Activated T-helper 1 cell treated with anti-CD3 and anti-CD28 coated beads, Interleukin-12 subunit alpha, Interleukin-12 subunit beta, Interleukin-2, Interleukin-4 antibody, amounts not matched to agents 30 ng/mL and 10 ng/mL and 1 ng/mL, durations not matched to agents 14 hours and 24 hours and 36 hours (primary cell): ENCODE measurements at regions not wholly inside any gene's neighbourhood (a gene's known extent, or its start where the extent isn't known, plus 50 kb on each side); places are given as distances from the start of the nearest gene placed in this dataset.

Experiments
- DNase-seq: peaks from one replicate; pipeline ENCODE4 v3.0.0; 2021; ENCODE audit warnings: low spot score
- H3K27ac Mint-ChIP-seq: one replicate; pipeline ENCODE4 v1.8.0; 2021; ENCODE audit warnings: mild to moderate bottlenecking, mixed read lengths
- H3K27me3 Mint-ChIP-seq: one replicate; pipeline ENCODE4 v1.8.0; 2022; ENCODE audit warnings: mild to moderate bottlenecking, moderate library complexity, mixed read lengths; ENCODE audit not compliant: insufficient read depth
- H3K36me3 Mint-ChIP-seq: one replicate; pipeline ENCODE4 v1.8.0; 2021; ENCODE audit warnings: low read depth, mixed read lengths
- H3K4me1 Mint-ChIP-seq: one replicate; pipeline ENCODE4 v1.8.0; 2021; ENCODE audit warnings: low read depth, mixed read lengths
- H3K4me3 Mint-ChIP-seq: one replicate; pipeline ENCODE4 v1.8.0; 2021; ENCODE audit warnings: mild to moderate bottlenecking, moderate library complexity, mixed read lengths
- H3K9me3 Mint-ChIP-seq: one replicate; pipeline ENCODE4 v1.8.0; 2021; ENCODE audit warnings: mixed read lengths
- intact Hi-C: fragments of 100-400 bp; cut with micrococcal nuclease; formaldehyde crosslinking; loops from one replicate; pipeline ENCODE4 v1.15.1; 2024

DNA sequence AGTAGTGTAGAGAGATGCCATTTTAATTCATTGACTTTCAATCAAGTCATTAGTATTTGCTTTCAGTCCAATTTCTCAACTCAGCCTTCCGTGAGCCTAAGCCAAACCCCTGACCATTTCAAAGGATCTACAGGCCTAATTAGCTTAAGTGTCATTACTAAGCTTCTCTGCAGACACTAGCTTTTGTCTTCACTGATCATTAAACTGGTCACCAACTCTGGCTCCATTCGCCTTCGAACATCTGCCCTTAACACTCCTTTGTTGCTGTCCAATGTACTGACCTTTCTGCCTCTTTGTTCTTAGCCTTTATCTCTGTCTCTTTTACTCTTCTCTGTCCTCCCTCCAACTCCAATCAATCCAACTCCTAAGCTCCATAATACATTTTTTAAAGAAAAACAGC, 299.3 kb downstream of the DIRAS2 start:
- no peak overlapping the region for H3K4me3 Mint-ChIP-seq
- H3K9me3 Mint-ChIP-seq, result no peaks in the 10 kb centered on the region
- peaks cover 18% of the 10 kb centered on the region for H3K27me3 Mint-ChIP-seq
- H3K36me3 Mint-ChIP-seq, result no peaks in the 10 kb centered on the region
- no peak for DNase-seq
- no peaks in the 10 kb centered on the region for H3K4me1 Mint-ChIP-seq
- intact Hi-C loops, result no loop called here
- no peak overlapping the region for H3K27ac Mint-ChIP-seq

DNA sequence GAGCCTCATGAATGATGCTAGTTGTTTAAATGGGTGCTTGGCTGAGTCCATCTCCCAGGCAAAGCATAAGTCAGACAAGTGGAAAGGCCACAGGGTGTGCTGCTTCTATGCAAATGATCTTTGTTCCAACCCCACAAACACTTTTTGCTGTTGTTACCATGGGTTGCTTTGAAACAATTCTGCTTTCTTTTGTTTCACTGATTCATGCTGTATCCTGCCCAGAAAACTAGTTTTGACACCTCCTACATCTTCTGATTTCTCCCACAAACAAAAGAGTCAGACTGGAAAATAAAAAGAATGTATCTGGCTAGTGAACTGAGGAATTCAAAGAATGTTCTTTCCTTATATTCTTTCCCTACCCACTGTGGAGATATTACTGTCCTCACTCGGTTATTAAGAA, 298.6 kb downstream of the DIRAS2 start:
- H3K27me3 Mint-ChIP-seq, result peaks cover 18% of the 10 kb centered on the region
- H3K9me3 Mint-ChIP-seq, result no peaks in the 10 kb centered on the region
- intact Hi-C loops, result no loop called here
- H3K4me1 Mint-ChIP-seq, result no peaks in the 10 kb centered on the region
- no peak for DNase-seq
- no peaks in the 10 kb centered on the region for H3K36me3 Mint-ChIP-seq
- H3K27ac Mint-ChIP-seq, result no peak overlapping the region
- H3K4me3 Mint-ChIP-seq, result no peak overlapping the region

DNA sequence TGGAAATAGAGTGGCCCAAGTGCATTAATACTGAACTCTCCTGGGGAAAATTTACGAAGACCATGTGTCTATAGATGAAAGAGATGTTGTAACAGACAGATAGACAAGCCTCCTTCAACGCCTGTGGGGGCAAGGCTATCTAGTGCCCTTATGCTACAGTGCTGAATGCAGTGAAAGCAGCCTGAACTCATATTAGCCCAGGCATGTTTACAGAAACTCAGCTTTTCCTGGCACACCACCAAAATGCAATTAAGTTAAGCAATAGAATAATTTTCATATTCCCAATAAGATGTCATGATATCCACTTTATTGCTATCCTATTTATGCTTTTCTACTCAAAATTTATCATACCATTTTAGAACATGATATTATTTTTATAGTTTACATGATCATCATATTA, 277.0 kb downstream of the DIRAS2 start:
- Mint-ChIP-seq H3K4me1 (no peaks in the 10 kb centered on the region), H3K36me3 (no peaks in the 10 kb centered on the region), H3K27ac (no peak overlapping the region), H3K9me3 (no peaks in the 10 kb centered on the region), H3K4me3 (no peak overlapping the region), H3K27me3 (peaks cover 9% of the 10 kb centered on the region)
- DNase-seq, result no peak
- intact Hi-C loops, result no loop called here

DNA sequence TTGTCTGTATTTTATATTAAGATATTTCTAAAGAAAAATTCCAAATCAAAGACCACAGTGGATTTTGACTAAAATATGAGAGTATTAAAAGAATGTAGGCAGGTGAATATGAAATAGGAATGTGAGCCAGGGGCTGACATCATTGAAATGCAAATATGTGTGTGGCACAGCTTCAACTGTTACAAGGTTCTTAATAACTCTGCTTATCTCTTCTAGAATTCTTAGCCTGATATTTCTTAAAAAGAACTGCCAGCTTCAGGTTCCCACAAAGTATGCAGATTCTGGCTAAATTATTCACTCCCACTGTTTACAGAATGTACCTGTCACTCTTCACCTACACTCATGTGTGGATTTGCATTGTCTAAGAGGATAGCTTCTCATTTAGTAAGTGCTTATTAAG, 274.4 kb downstream of the DIRAS2 start:
- intact Hi-C loops, result no loop called here
- Mint-ChIP-seq H3K4me3 (no peak overlapping the region), H3K4me1 (no peaks in the 10 kb centered on the region), H3K27me3 (peaks cover 9% of the 10 kb centered on the region), H3K9me3 (no peaks in the 10 kb centered on the region), H3K36me3 (no peaks in the 10 kb centered on the region), H3K27ac (no peak overlapping the region)
- no peak for DNase-seq

DNA sequence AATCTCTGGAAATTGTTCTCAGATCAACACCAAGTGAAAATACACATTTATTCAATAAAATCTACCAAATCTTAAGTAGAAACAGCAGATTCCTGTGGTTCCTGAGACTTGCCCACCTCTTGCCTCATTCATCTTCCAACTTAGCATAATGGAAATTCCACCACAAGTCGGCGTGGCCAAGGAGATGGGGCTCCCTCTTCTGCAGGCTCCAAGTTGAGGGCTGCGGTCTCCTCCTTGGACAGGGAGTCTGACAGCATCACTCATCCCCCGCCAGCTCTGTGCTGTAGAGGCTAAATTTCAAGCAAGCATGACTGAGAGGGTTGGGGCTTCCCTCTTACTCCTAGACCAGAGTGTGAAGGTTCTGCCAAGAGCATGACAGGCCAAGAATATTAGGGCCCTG, 273.7 kb downstream of the DIRAS2 start:
- Mint-ChIP-seq H3K27me3 (peaks cover 9% of the 10 kb centered on the region), H3K9me3 (no peaks in the 10 kb centered on the region), H3K36me3 (no peaks in the 10 kb centered on the region), H3K27ac (no peak overlapping the region), H3K4me1 (no peaks in the 10 kb centered on the region), H3K4me3 (no peak overlapping the region)
- intact Hi-C loops, result no loop called here
- no peak for DNase-seq

DNA sequence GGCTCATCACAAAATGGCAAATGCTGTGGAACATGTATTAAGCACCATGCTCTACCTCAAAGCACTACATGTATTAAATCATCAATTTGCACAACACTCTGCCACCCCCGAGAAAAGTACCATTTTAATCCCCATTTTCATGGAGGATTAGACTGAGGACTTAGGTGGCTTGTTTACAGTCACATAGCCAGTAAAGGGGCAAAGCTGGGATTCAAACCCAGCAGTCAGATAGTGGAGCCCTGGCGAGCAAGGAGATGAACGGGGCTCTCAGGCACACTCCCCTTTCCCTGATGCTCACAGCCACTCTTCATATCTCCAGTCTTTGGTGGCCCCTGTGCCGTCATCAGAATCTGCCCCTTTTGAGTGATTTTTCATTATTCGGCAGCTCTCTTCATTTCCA, 262.9 kb downstream of the DIRAS2 start:
- no peaks in the 10 kb centered on the region for H3K4me1 Mint-ChIP-seq
- no peak for DNase-seq

DNA sequence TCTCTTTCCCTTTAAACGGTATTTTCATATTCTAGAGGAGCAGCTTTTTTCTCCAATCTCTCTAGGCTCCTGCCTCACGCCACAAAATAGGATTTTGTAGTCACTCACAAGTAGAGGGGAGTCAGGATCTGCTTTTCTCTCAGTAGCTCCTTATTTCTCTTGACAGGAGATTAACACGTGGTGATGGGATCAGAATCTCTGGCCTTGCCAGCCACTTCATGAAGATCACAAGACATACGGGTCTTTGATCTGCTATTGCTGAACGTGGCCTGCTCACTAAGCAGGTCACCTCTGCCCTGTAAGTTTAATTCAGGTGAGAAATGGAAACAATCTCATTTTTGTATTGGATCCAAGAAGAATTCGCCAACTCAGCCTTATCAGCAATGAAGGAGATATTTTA, 257.5 kb downstream of the DIRAS2 start:
- DNase-seq, result no peak
- peaks cover 11% of the 10 kb centered on the region for H3K27me3 Mint-ChIP-seq

More for the DNA sequence above, 262.9 kb downstream of the DIRAS2 start:
- Mint-ChIP-seq H3K27me3 (peaks cover 8% of the 10 kb centered on the region), H3K36me3 (no peaks in the 10 kb centered on the region), H3K27ac (no peak overlapping the region), H3K4me3 (no peak overlapping the region), H3K9me3 (no peaks in the 10 kb centered on the region)
- intact Hi-C loops, result no loop called here

DNA sequence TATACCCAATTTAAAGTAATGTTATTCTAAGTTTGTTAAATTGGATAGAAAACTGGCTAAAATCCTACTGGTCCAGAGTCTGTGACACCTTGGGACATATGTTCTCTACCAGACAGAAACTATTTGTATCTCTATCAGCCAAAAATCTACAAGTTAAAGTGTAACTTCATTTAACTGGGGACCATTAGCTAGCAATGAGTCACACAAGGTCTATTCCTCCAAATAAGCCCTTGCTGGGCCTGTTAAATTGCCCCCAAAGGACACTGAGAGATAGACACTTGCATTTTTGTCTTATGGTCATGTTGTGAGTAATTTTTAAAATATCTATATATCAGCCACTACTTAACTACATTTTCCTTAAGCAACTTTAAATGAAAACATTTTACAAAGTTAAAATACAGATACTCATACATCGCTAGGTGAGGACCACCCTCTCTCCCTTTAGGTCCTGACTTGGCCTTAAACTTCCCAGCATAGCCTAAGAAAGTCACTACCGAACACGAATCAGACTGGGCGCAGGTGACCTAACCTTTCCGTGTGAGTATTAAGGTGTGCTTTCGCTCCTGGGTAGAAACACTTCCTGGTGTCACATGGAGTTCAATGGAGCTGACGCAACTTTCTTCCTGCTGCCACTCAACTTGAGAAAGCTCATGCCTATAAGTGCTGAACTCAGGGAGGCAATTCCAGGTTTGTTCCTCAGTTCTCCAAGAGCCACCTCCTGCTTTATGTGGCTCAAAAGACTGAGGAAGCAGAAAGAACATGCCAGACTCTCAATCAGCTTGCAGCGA, 249.1 kb downstream of the DIRAS2 start:
- Mint-ChIP-seq H3K27me3 (peaks cover 12% of the 10 kb centered on the region), H3K4me3 (no peak overlapping the region), H3K9me3 (no peaks in the 10 kb centered on the region), H3K4me1 (no peaks in the 10 kb centered on the region), H3K36me3 (no peaks in the 10 kb centered on the region), H3K27ac (no peak overlapping the region)
- no peak for DNase-seq
- intact Hi-C loops, result no loop called here

More for the DNA sequence above, 257.5 kb downstream of the DIRAS2 start:
- intact Hi-C loops, result no loop called here
- Mint-ChIP-seq H3K27ac (no peak overlapping the region), H3K4me3 (no peak overlapping the region), H3K9me3 (no peaks in the 10 kb centered on the region), H3K4me1 (no peaks in the 10 kb centered on the region), H3K36me3 (no peaks in the 10 kb centered on the region)

DNA sequence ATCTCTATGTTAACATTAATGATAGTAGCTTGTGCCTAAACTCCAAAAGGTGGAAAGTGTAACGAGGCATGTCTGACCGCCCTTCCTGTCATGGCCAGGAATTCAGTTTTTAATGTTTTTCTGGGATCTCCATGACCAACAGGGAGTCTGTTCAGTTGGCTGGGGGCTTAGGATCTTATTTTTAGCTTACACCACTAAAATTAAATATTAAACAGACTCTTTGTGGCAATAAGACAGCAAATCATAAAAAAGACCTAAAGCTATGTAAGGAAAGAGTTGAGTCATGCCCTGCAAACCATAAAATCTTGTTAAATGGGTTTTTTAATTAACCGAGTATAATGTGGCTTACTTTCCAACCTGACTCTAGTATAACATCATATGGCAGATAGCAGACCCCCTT, 247.8 kb downstream of the DIRAS2 start:
- Mint-ChIP-seq H3K9me3 (no peaks in the 10 kb centered on the region), H3K27me3 (peaks cover 8% of the 10 kb centered on the region), H3K4me3 (no peak overlapping the region), H3K27ac (no peak overlapping the region), H3K4me1 (no peaks in the 10 kb centered on the region), H3K36me3 (no peaks in the 10 kb centered on the region)
- DNase-seq, result no peak
- intact Hi-C loops, result no loop called here

DNA sequence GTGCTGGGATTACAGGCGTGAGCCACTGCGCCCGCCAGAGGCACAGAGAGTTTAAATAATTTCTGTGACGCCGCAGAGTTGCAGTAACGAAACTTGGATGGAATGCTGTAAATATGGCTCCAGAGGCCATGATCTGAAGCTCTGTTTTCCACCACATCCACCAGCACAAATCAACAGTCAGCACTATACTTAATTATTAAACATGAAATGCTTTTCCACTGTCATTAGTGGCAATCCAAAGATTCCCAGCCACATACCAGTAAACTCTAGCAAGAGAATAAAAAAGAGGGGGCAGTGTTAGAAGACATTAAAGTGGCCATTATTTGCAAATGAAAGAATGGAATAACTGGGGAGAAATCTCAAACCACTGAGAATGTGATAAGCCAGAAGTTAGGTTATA, 242.5 kb downstream of the DIRAS2 start:
- Mint-ChIP-seq H3K27me3 (peaks cover 6% of the 10 kb centered on the region), H3K4me3 (no peak overlapping the region), H3K4me1 (no peaks in the 10 kb centered on the region), H3K36me3 (no peaks in the 10 kb centered on the region), H3K27ac (no peak overlapping the region), H3K9me3 (no peaks in the 10 kb centered on the region)
- DNase-seq, result no peak
- intact Hi-C loops, result no loop called here

DNA sequence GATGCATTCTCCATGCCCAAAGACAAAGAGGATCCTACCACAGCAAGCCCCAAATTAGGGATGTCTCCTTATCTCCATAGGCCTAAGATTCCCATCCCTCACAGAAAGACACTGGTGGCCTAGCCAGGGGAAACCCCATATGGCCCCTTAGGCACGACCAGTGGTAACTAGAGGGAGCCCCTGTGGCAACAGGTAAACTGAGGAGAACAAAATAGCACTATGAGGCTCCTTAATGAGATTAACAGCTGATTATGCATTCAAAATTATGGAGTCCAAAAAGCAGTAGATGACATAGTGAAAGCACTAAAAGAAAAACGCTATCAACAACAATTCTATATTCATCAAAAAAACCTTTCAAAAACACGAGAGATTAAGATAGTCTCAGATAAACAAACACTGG, 234.0 kb downstream of the DIRAS2 start:
- no peaks in the 10 kb centered on the region for H3K4me1 Mint-ChIP-seq
- H3K4me3 Mint-ChIP-seq, result no peak overlapping the region
- H3K36me3 Mint-ChIP-seq, result no peaks in the 10 kb centered on the region
- no peaks in the 10 kb centered on the region for H3K9me3 Mint-ChIP-seq
- peaks cover 5% of the 10 kb centered on the region for H3K27me3 Mint-ChIP-seq
- no peak for DNase-seq
- intact Hi-C loops, result no loop called here
- no peak overlapping the region for H3K27ac Mint-ChIP-seq

DNA sequence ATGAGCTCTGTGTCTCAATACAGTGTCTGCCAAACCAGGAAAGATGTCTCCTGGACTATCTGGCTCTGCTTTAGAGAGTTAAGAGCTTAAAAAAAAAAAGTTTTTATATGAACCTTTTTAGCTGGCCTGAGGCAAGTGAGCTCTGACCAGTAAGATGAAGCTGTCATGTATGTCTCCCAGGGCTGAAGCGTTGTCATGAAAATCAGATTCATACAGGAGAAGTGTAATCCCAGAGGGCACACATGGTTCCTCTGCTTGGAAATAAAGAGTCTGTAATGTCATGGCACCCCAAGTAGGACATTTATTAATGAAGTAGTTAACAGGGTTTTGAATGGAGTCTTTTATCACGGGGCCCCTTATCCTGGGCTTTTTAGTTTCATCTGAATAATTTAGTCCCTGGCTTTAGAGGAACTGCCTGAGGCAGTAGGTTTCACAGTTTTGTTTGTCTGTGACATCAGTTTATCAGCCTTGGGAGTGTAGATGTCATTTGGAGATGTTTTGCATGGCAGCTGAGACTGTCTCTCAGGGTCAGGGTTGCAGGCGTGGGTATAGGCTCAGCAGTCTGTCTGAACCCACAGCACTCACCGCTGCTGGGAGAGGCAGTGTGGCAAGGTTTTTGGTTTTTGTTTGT, 223.3 kb downstream of the DIRAS2 start:
- Mint-ChIP-seq H3K4me3 (no peak overlapping the region), H3K4me1 (no peaks in the 10 kb centered on the region), H3K27ac (no peak overlapping the region), H3K9me3 (no peaks in the 10 kb centered on the region), H3K36me3 (no peaks in the 10 kb centered on the region), H3K27me3 (peaks cover 2% of the 10 kb centered on the region)
- intact Hi-C loops, result no loop called here
- DNase-seq, result no peak

DNA sequence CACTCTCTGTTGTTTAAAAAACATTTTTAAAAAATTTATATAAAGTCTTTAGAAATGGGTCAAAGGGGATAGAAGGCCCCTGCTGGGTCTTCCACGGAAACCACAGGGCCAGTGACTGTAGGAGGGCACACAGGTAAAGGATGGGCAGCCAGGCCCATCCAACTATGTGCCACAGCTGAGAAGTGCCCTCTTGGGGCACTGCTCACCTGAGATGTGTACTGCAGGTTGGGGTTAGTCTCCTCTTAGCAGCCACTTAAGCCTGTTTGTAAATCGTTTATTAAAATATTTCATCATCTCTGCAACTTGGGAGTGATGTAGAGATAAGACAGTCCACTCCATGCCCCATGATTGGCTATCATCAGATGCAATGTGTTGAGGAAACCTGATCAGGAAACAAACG, 222.4 kb downstream of the DIRAS2 start:
- no peak overlapping the region for H3K4me3 Mint-ChIP-seq
- H3K27me3 Mint-ChIP-seq, result peaks cover 2% of the 10 kb centered on the region
- H3K36me3 Mint-ChIP-seq, result no peaks in the 10 kb centered on the region
- DNase-seq, result no peak
- intact Hi-C loops, result no loop called here
- no peak overlapping the region for H3K27ac Mint-ChIP-seq
- peaks cover 4% of the 10 kb centered on the region for H3K4me1 Mint-ChIP-seq
- no peaks in the 10 kb centered on the region for H3K9me3 Mint-ChIP-seq
